BE2C (cell line): ENCODE measurements at regions not wholly inside any gene's neighbourhood (a gene's known extent, or its start where the extent isn't known, plus 50 kb on each side); places are given as distances from the start of the nearest gene placed in this dataset.

Source experiments
- DNase-seq: peaks from one replicate; pipeline ENCODE4 v3.0.0-alpha.2; 2020
- H3K27me3 ChIP-seq: fragments of 250-450 bp; sonication (Bioruptor Pico); 2 replicates; pipeline ENCODE4 v1.5.1; 2020; ENCODE audit warnings: mild to moderate bottlenecking
- H3K36me3 ChIP-seq: fragments of 250-450 bp; sonication (Bioruptor Pico); 2 replicates; pipeline ENCODE4 v1.5.1; 2020; ENCODE audit warnings: mild to moderate bottlenecking
- H3K4me1 ChIP-seq: fragments of 250-450 bp; sonication (Bioruptor Pico); 2 replicates; pipeline ENCODE4 v1.5.1; 2020
- H3K4me3 ChIP-seq: 2 replicates; pipeline ENCODE4 v1.5.1; 2011; ENCODE audit warnings: low read depth, low read length
- H3K9me3 ChIP-seq: fragments of 250-450 bp; sonication (Bioruptor Pico); 2 replicates; pipeline ENCODE4 v1.5.1; 2020
- TF ChIP-seq, protein P1 (sequence below): IDR thresholded peaks from 2 replicates; pipeline ENCODE4 v1.5.1; 2012; ENCODE audit warnings: mild to moderate bottlenecking, low read depth, low read length

DNA sequence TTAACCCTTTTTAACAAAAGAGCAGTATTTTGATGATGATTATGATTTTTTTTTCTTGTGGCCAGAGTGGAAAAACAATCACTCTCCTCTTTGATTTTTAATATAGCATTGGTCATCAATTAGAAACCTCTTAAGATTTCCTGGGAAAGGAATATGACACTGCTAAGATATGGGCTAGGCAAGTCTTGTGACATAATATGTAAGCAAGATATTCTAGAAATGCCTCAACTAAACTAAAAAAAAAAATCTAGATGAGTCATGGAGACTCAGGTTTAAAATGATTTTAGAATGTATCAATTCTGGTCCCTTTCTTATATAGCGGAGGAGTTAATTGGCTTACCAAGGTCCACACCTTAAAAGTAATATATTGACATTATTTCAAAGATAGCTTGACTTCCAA lies 60.3 kb upstream of the JUN start:
- H3K27me3 ChIP-seq, result no peaks in the 10 kb centered on the region
- no peaks in the 10 kb centered on the region for H3K9me3 ChIP-seq
- TF ChIP-seq, protein P1, sequence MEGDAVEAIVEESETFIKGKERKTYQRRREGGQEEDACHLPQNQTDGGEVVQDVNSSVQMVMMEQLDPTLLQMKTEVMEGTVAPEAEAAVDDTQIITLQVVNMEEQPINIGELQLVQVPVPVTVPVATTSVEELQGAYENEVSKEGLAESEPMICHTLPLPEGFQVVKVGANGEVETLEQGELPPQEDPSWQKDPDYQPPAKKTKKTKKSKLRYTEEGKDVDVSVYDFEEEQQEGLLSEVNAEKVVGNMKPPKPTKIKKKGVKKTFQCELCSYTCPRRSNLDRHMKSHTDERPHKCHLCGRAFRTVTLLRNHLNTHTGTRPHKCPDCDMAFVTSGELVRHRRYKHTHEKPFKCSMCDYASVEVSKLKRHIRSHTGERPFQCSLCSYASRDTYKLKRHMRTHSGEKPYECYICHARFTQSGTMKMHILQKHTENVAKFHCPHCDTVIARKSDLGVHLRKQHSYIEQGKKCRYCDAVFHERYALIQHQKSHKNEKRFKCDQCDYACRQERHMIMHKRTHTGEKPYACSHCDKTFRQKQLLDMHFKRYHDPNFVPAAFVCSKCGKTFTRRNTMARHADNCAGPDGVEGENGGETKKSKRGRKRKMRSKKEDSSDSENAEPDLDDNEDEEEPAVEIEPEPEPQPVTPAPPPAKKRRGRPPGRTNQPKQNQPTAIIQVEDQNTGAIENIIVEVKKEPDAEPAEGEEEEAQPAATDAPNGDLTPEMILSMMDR, result no peak
- H3K36me3 ChIP-seq, result no peaks in the 10 kb centered on the region
- no peak for DNase-seq
- no peaks in the 10 kb centered on the region for H3K4me1 ChIP-seq
- no peak overlapping the region for H3K4me3 ChIP-seq

DNA sequence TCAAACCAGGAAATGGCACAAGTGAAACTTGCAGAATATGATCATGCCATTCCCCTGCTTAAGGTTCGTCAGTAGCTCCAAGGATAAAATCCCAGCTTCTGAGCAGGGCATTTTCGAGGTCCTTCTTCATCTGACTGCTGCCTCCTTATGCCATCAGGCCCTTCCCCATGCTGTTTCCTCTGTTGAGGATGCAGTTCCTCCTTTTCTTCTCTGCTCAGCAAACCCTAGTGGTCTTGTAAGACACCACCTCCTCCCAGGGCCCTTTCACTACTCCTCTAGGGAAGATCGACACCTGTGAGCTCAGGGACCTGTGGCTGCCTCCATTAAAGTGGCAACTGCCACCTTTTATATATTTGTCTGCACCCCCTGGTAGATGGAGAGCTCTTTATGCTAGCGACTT lies 62.1 kb upstream of the JUN start:
- no peaks in the 10 kb centered on the region for H3K9me3 ChIP-seq
- H3K27me3 ChIP-seq, result no peaks in the 10 kb centered on the region
- DNase-seq, result no peak
- H3K36me3 ChIP-seq, result no peaks in the 10 kb centered on the region
- no peak overlapping the region for H3K4me3 ChIP-seq
- TF ChIP-seq, protein P1, result no peak
- no peaks in the 10 kb centered on the region for H3K4me1 ChIP-seq

DNA sequence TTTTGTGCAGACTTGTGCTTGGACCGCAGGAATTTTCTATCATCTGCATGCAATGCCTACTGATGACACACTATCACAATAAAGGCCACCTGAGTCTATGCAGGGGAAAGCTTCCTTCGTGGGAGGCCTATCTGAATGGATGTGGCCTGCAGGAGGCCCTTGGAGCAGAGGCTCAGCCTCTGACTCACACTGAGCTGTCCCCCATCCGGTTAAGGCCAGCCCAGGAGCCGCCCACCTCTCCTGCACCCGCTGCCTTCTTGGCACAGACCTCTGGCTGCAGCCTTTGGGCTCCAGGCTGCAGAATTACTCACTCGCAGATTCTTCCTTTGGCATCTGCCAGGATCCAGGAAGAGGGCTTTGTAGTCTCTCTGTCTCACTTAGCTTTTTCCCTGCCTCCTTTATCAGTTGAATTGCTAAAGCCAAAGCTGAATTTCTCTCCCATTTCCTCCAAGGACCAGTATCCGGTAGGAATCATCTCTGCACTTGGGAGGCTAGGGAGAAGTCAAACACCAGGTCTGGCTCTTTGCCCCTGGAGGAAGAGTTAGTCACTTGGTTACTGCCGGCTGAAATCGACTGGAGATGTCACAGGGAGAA lies 65.1 kb upstream of the JUN start:
- Histone ChIP-seq H3K36me3 (no peaks in the 10 kb centered on the region), H3K9me3 (no peaks in the 10 kb centered on the region), H3K27me3 (no peaks in the 10 kb centered on the region), H3K4me1 (no peaks in the 10 kb centered on the region), H3K4me3 (no peak overlapping the region)
- TF ChIP-seq, protein P1, result no peak
- DNase-seq, result peak; percentile 22

DNA sequence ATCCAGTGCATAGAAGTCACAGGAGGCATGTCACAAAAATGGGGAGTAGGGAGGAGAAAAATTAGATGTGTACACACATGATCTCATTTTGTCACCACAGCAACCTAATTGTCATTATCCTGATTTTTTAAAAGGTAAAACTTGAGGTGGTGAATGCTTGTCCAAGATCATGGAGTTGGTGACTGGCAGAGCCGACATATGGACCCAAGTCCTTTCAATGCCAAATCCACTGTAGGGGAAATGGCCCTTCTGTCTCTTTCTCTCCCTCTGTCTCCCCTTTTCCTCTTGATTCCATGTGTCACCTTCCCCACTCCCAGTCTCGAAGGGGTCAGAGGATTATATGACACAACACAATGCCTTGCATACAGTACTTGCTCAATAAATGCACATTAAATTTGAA lies 65.7 kb upstream of the JUN start:
- no peak for DNase-seq
- no peaks in the 10 kb centered on the region for H3K27me3 ChIP-seq
- TF ChIP-seq, protein P1, result no peak
- no peak overlapping the region for H3K4me3 ChIP-seq
- H3K36me3 ChIP-seq, result no peaks in the 10 kb centered on the region
- H3K9me3 ChIP-seq, result no peaks in the 10 kb centered on the region
- no peaks in the 10 kb centered on the region for H3K4me1 ChIP-seq

DNA sequence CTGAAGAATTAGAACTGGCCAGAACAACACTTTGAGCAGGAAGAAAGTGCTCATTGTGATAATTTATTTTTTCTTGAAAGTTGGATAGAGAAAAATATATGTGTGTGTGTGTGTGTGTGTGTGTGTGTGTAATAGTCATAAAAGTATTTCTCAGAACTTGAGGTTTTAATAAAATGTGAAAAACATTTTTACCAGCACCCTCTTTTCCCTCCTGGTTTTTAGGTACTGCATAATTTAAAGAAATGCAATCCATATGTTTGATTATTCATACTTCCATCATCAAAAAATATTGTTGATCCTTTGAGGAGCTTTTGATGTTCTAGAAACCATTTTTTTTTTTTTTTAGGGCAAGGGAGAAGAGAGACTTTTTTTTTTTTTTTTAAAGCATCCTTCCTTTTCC lies 66.8 kb upstream of the JUN start:
- TF ChIP-seq, protein P1, result no peak
- Histone ChIP-seq H3K27me3 (no peaks in the 10 kb centered on the region), H3K36me3 (no peaks in the 10 kb centered on the region), H3K4me3 (no peak overlapping the region), H3K4me1 (no peaks in the 10 kb centered on the region), H3K9me3 (no peaks in the 10 kb centered on the region)
- DNase-seq, result no peak

DNA sequence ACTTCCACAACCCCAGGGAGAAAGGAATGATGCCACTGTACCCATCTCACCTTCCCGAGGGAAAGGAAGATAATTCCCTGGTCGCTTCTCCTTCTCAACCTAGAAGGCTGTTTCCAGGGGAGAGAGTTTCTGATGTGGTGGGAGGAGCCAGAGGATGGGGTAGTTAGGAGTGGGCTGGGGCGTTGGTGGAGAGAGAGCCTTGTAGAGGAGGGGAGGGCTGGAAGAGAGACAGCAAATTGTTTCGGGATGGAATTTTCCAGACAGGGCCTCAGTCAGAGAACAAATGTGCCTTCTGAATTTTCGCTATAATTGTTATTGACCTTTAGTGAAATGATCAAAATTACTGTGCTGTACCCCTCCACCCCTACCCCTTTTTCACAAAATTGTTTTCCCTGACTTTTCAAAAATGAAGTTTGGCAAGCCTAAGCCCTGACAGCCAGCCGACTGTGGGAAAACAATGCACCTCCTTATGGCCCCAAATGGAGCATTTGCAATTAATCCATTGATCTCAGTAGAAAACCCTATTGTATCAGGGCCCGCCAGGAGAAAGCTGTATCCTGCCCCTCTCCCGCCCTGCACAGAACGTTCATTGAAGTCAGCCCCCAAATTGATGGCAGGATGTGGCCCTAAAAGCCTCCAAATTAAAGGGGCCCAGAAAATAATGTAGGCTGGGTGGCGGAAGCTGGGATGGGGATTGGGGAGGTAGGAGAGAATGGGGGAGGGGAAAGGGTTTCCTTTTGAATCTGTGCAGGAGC lies 69.1 kb upstream of the JUN start:
- DNase-seq, result no peak
- TF ChIP-seq, protein P1, result no peak
- no peak overlapping the region for H3K4me3 ChIP-seq
- H3K36me3 ChIP-seq, result no peaks in the 10 kb centered on the region
- H3K27me3 ChIP-seq, result no peaks in the 10 kb centered on the region
- H3K9me3 ChIP-seq, result no peaks in the 10 kb centered on the region
- no peaks in the 10 kb centered on the region for H3K4me1 ChIP-seq
